PFSK-1 (cell line): ENCODE measurements at regions not wholly inside any gene's neighbourhood (a gene's known extent, or its start where the extent isn't known, plus 50 kb on each side); places are given as distances from the start of the nearest gene placed in this dataset.

Experiments used
- POLR2AphosphoS5 ChIP-seq: IDR thresholded peaks from 2 replicates; pipeline ENCODE4 v1.6.1; 2012; ENCODE audit warnings: low read depth, mild to moderate bottlenecking, control low read depth, low read length, moderate library complexity
- SIN3A ChIP-seq: IDR thresholded peaks from 2 replicates; pipeline ENCODE4 v1.6.1; 2012; ENCODE audit warnings: mild to moderate bottlenecking, low read length, moderate library complexity, borderline replicate concordance; ENCODE audit not compliant: insufficient read depth
- TAF1 ChIP-seq: IDR thresholded peaks from 2 replicates; pipeline ENCODE4 v1.6.1; 2012; ENCODE audit warnings: low read length, control low read depth, borderline replicate concordance; ENCODE audit not compliant: insufficient read depth

DNA sequence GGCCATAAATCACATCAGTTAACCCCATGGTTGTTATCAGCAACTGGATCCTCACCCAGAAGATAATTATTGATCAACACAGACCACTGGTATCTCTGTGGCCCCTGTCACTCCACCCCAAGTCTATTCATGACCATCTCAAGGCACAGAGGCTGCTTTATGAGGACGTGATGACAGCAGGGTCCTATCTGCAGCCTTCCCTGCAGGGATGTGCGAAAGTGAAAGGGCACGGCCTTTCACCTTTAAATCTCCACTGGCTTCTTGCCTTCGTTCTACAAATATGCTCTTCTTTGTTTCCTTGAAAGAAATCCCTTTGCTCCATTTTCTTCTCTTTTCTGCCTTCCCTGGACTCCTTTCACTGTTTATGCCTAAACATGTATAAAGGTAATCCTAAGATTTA lies 170.6 kb upstream of the EDNRA start:
- TF ChIP-seq SIN3A (no peak), POLR2AphosphoS5 (no peak), TAF1 (no peak)
